Fibroblast of mammary gland (primary cell): ENCODE measurements at regions not wholly inside any gene's neighbourhood (a gene's known extent, or its start where the extent isn't known, plus 50 kb on each side); places are given as distances from the start of the nearest gene placed in this dataset.

Source experiments
- DNase-seq: peaks from one replicate; pipeline ENCODE4 v3.0.0-alpha.2; 2010; ENCODE audit warnings: low read depth
- H3K4me3 ChIP-seq: 2 replicates; pipeline ENCODE4 v1.5.1; 2011; ENCODE audit warnings: low read depth, mild to moderate bottlenecking, low read length, moderate library complexity; ENCODE audit not compliant: control insufficient read depth
- CTCF ChIP-seq: conservative IDR thresholded peaks from 2 replicates; pipeline ENCODE4 v1.5.1; 2011; ENCODE audit warnings: low read depth, low read length, inconsistent platforms; ENCODE audit not compliant: control insufficient read depth, insufficient read depth

- no peak for DNase-seq
- H3K4me3 ChIP-seq: no peak overlapping the region
- TF ChIP-seq CTCF: no peak
These were observed 494.6 kb upstream of the GRM3 start for GRCh38 chr7:86149024-86149665.

- no peak for DNase-seq
- no peak for TF ChIP-seq CTCF
- H3K4me3 ChIP-seq: no peak overlapping the region
These were observed 495.2 kb upstream of the GRM3 start for GRCh38 chr7:86148501-86148900.

- TF ChIP-seq CTCF: no peak
- H3K4me3 ChIP-seq: no peak overlapping the region
- DNase-seq: no peak
These were observed 506.4 kb upstream of the GRM3 start for GRCh38 chr7:86137343-86137742.

GRCh38 chr7:86130268-86130667 is 513.4 kb upstream of the GRM3 start:
- TF ChIP-seq CTCF: no peak
- no peak overlapping the region for H3K4me3 ChIP-seq

GRCh38 chr7:86123476-86123875 is 520.2 kb upstream of the GRM3 start:
- H3K4me3 ChIP-seq: no peak overlapping the region
- DNase-seq: no peak
- no peak for TF ChIP-seq CTCF

More at GRCh38 chr7:86130268-86130667, 513.4 kb upstream of the GRM3 start:
- no peak for DNase-seq

GRCh38 chr7:86094166-86094669 is 549.5 kb upstream of the GRM3 start:
- DNase-seq: no peak
- TF ChIP-seq CTCF: no peak
- H3K4me3 ChIP-seq: no peak overlapping the region
